OCI-LY1 (cell line): ENCODE measurements at regions not wholly inside any gene's neighbourhood (a gene's known extent, or its start where the extent isn't known, plus 50 kb on each side); places are given as distances from the start of the nearest gene placed in this dataset.

Experiments used
- H2AFZ ChIP-seq: fragments of 200-600 bp; sonication (generic), shearing (Covaris generic); 2 replicates; pipeline ENCODE4 v1.6.0; 2014; ENCODE audit warnings: antibody characterized with exemption, mild to moderate bottlenecking, low read length
- H3F3A ChIP-seq: fragments of 200-600 bp; sonication (generic), shearing (Covaris generic); 2 replicates; pipeline ENCODE4 v1.6.0; 2014; ENCODE audit warnings: mild to moderate bottlenecking, antibody characterized with exemption, low read length, moderate library complexity; ENCODE audit not compliant: insufficient read depth
- H3K27ac ChIP-seq: fragments of 200-600 bp; sonication (generic); 2 replicates; pipeline ENCODE4 v1.5.1; 2014; ENCODE audit warnings: low read length, mixed run types, mild to moderate bottlenecking, low read depth; ENCODE audit not compliant: poor library complexity, severe bottlenecking
- H3K27me3 ChIP-seq: fragments of 200-600 bp; sonication (generic); 2 replicates; pipeline ENCODE4 v1.6.0; 2014; ENCODE audit warnings: antibody characterized with exemption, mild to moderate bottlenecking, low read length, moderate library complexity; ENCODE audit not compliant: insufficient read depth
- H3K36me3 ChIP-seq: fragments of 200-600 bp; sonication (generic); 2 replicates; pipeline ENCODE4 v1.6.1; 2014; ENCODE audit warnings: mild to moderate bottlenecking, antibody characterized with exemption, low read length, moderate library complexity, mixed read lengths; ENCODE audit not compliant: insufficient read depth
- H3K4me1 ChIP-seq: fragments of 200-600 bp; sonication (generic); 2 replicates; pipeline ENCODE4 v1.5.1; 2014; ENCODE audit warnings: mild to moderate bottlenecking, low read length, moderate library complexity; ENCODE audit not compliant: insufficient read depth, severe bottlenecking
- H3K4me2 ChIP-seq: fragments of 200-600 bp; sonication (generic), shearing (Covaris generic); 2 replicates; pipeline ENCODE4 v1.6.1; 2014; ENCODE audit warnings: low read length
- H3K4me3 ChIP-seq: fragments of 200-600 bp; sonication (generic); 2 replicates; pipeline ENCODE4 v1.5.1; 2014; ENCODE audit warnings: low read length, low read depth, mild to moderate bottlenecking, mixed read lengths; ENCODE audit not compliant: poor library complexity, severe bottlenecking
- H3K79me2 ChIP-seq: fragments of 200-600 bp; shearing (Covaris generic); 2 replicates; pipeline ENCODE4 v1.6.1; 2016; ENCODE audit warnings: mixed run types, low read length, mixed read lengths; ENCODE audit not compliant: insufficient read depth
- H3K9ac ChIP-seq: fragments of 200-600 bp; sonication (generic), shearing (Covaris generic); 2 replicates; pipeline ENCODE4 v1.6.1; 2014; ENCODE audit warnings: mild to moderate bottlenecking, low read length, mixed read lengths
- H3K9me2 ChIP-seq: fragments of 200-600 bp; sonication (generic), shearing (Covaris generic); 2 replicates; pipeline ENCODE4 v1.6.1; 2014; ENCODE audit warnings: low read depth, mild to moderate bottlenecking, low read length, mixed read lengths
- H3K9me3 ChIP-seq: fragments of 200-600 bp; shearing (Covaris generic); 2 replicates; pipeline ENCODE4 v1.6.1; 2014; ENCODE audit warnings: low read length, mixed read lengths
- H4K20me1 ChIP-seq: fragments of 200-600 bp; sonication (generic), shearing (Covaris generic); 2 replicates; pipeline ENCODE4 v1.6.0; 2016; ENCODE audit warnings: mild to moderate bottlenecking, low read length; ENCODE audit not compliant: insufficient read depth
- CTCF ChIP-seq: fragments of 200-600 bp; sonication (generic), shearing (Covaris generic); IDR thresholded peaks from 2 replicates; pipeline ENCODE4 v1.5.1; 2017; ENCODE audit warnings: mild to moderate bottlenecking, antibody characterized with exemption, low read length, moderate library complexity, mixed read lengths
- EZH2 ChIP-seq: fragments of 200-600 bp; sonication (generic), shearing (Covaris generic); IDR thresholded peaks from 2 replicates; pipeline ENCODE4 v1.8.0; 2017; ENCODE audit warnings: borderline replicate concordance, mixed run types, mild to moderate bottlenecking, antibody characterized with exemption, low read length, moderate library complexity, mixed read lengths

GRCh38 chr12:66862356-66862985 is 183.6 kb upstream of the GRIP1 start:
- no peaks in the 10 kb centered on the region for H3K9me2 ChIP-seq

GRCh38 chr12:66863276-66863675 is 184.4 kb upstream of the GRIP1 start:
- H3K9ac ChIP-seq = no peak overlapping the region
- no peaks in the 10 kb centered on the region for H3F3A ChIP-seq
- H3K79me2 ChIP-seq = no peaks in the 10 kb centered on the region
- H3K9me2 ChIP-seq = no peaks in the 10 kb centered on the region
- H3K4me2 ChIP-seq = no peak overlapping the region
- H3K4me1 ChIP-seq = no peaks in the 10 kb centered on the region
- H3K27ac ChIP-seq = no peak overlapping the region
- H3K4me3 ChIP-seq = no peak overlapping the region
- TF ChIP-seq CTCF = no peak
- no peak for TF ChIP-seq EZH2
- no peaks in the 10 kb centered on the region for H3K36me3 ChIP-seq
- no peaks in the 10 kb centered on the region; the same call in 1 of the 2 replicates for H3K27me3 ChIP-seq
- no peak overlapping the region for H2AFZ ChIP-seq
- no peaks in the 10 kb centered on the region for H3K9me3 ChIP-seq
- no peaks in the 10 kb centered on the region for H4K20me1 ChIP-seq

More at GRCh38 chr12:66862356-66862985, 183.6 kb upstream of the GRIP1 start:
- Histone ChIP-seq H3K36me3 (no peaks in the 10 kb centered on the region), H3K4me2 (no peak overlapping the region), H3K4me1 (no peaks in the 10 kb centered on the region), H3K9me3 (no peaks in the 10 kb centered on the region), H3F3A (no peaks in the 10 kb centered on the region), H3K27ac (no peak overlapping the region), H3K27me3 (no peaks in the 10 kb centered on the region; the same call in 1 of the 2 replicates), H3K4me3 (no peak overlapping the region), H4K20me1 (no peaks in the 10 kb centered on the region), H3K9ac (no peak overlapping the region), H2AFZ (no peak overlapping the region), H3K79me2 (no peaks in the 10 kb centered on the region)
- no peak for TF ChIP-seq CTCF
- TF ChIP-seq EZH2 = no peak

DNA sequence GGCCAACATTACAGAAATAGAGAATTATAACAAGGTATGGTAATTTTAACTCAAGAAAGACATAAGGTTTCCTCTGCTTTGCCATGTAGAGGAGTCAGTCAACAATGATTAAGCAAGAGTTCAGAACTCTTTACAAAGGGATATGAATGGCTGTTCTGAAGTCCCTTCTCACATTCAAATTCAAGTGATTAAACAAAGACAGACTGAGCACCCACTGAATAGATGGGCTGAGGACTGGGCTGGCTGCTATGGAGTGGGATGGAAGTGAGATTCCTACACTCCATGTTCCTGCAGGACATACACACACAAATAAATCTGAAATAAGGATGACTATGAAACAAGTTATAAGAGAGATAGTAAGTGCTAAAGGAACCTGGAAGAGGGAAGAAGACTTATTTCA is 199.0 kb upstream of the GRIP1 start:
- Histone ChIP-seq H3K9me3 (no peaks in the 10 kb centered on the region), H4K20me1 (no peaks in the 10 kb centered on the region), H2AFZ (no peak overlapping the region), H3K79me2 (no peaks in the 10 kb centered on the region), H3K4me2 (no peak overlapping the region), H3K27ac (no peak overlapping the region), H3K9ac (no peak overlapping the region), H3F3A (no peaks in the 10 kb centered on the region), H3K4me1 (no peaks in the 10 kb centered on the region), H3K4me3 (no peak overlapping the region), H3K27me3 (no peaks in the 10 kb centered on the region), H3K36me3 (no peaks in the 10 kb centered on the region), H3K9me2 (no peaks in the 10 kb centered on the region)
- no peak for TF ChIP-seq EZH2

GRCh38 chr12:66879409-66879808 is 200.5 kb upstream of the GRIP1 start:
- Histone ChIP-seq H3K27me3 (no peaks in the 10 kb centered on the region), H2AFZ (no peak overlapping the region), H3K4me3 (no peak overlapping the region), H3K27ac (no peak overlapping the region), H3F3A (no peaks in the 10 kb centered on the region), H3K9ac (no peak overlapping the region), H3K9me3 (no peaks in the 10 kb centered on the region), H3K79me2 (no peaks in the 10 kb centered on the region), H3K4me2 (no peak overlapping the region), H3K36me3 (no peaks in the 10 kb centered on the region), H4K20me1 (no peaks in the 10 kb centered on the region), H3K9me2 (no peaks in the 10 kb centered on the region), H3K4me1 (no peaks in the 10 kb centered on the region)
- TF ChIP-seq EZH2 (no peak), CTCF (no peak)
